GM21717 (cell line): ENCODE measurements at regions not wholly inside any gene's neighbourhood (a gene's known extent, or its start where the extent isn't known, plus 50 kb on each side); places are given as distances from the start of the nearest gene placed in this dataset.
"Not testable (repeated sequence)": the region's sequence is repeated elsewhere in the genome, so short reads cannot be mapped to it uniquely, and the experiment has no call there.

Experiments used
- ATAC-seq: cut with Tn5 transposase; IDR thresholded peaks from one replicate; pipeline ENCODE4 v1.9.1; 2021; ENCODE audit warnings: mild to moderate bottlenecking, moderate library complexity; ENCODE audit not compliant: unreplicated experiment

DNA sequence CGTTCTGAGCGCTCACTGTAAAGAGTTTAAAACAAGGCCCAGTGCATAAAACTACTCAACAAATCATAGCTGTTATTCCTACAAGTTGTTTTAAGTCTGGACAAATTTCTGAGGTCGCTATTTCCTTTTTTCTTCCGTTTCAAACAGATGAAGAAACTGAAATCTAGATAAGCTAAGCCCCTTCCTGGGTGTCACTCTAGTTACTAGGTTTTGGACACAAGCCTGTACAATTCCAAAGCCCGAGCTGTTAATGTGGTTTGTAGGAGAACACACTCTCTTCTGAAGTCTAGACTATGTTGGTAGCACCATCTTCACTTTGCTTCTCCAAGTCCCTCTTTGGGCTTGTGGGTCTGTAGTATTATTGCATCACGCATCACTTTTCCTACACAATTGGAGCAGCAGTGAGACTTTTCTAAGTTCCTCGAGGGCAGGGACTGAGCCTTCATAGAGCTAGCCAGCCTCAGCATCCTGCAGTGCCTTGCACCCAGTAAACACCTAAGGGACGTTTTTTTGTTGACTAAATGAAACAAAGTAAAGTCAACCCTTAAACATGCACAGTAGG lies 142.6 kb upstream of the PROK2 start:
- no peak for ATAC-seq

DNA sequence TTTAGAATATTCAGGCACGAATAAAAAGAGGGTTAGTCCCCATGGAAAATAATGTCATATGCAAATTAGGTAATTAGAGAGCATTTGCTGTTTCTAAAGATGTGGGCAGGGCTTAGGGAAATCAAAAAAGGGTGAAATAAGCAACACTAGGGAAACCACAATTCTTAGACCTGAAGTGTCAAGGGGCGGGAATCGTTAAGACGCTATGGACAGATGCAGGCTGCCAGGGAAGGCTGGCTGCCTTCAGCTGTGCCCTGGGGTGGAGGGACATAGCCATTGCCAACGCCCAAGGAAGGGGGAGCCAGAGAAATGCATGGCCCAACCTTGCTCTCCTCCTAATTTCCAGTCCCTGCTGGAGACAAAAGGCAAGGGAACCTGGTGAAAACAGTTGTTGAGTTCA lies 141.7 kb upstream of the PROK2 start:
- ATAC-seq: no peak

- ATAC-seq: no peak
Observed at GRCh38 chr3:71926262-71926600, 141.3 kb upstream of the PROK2 start.

- not testable (repeated sequence) for ATAC-seq
Observed at GRCh38 chr3:71925511-71926261, 140.7 kb upstream of the PROK2 start.

DNA sequence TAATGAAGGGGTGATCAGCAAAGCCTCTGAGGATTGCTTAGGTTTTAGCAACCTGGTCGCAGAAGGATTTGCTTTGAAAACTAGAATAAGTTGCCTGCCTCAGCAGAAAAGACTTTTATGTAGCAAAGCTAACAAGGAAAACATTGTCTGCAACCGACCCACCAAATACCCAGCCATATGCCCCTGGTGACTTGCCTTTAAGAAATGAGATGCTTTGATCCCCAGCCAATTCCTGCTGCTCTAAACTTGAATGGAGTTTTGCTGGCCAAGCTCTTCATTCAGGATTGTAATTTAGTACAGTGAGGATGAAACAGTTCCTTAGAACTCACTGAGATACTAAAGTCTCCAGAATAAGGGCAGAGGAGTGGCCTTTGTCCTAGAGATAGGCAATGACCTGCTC lies 139.8 kb upstream of the PROK2 start:
- ATAC-seq: no peak

- ATAC-seq: no peak
Observed at GRCh38 chr3:71921036-71921435, 136.1 kb upstream of the PROK2 start.

GRCh38 chr3:71919572-71919971 lies 134.6 kb upstream of the PROK2 start:
- no peak for ATAC-seq

GRCh38 chr3:71917545-71917944 lies 132.6 kb upstream of the PROK2 start:
- ATAC-seq: no peak

- ATAC-seq: no peak
Observed at GRCh38 chr3:71916747-71917369, 131.9 kb upstream of the PROK2 start.

- no peak for ATAC-seq
Observed at GRCh38 chr3:71912839-71913495, 128.0 kb upstream of the PROK2 start.

- no peak for ATAC-seq
Observed at GRCh38 chr3:71910108-71910507, 125.2 kb upstream of the PROK2 start.

DNA sequence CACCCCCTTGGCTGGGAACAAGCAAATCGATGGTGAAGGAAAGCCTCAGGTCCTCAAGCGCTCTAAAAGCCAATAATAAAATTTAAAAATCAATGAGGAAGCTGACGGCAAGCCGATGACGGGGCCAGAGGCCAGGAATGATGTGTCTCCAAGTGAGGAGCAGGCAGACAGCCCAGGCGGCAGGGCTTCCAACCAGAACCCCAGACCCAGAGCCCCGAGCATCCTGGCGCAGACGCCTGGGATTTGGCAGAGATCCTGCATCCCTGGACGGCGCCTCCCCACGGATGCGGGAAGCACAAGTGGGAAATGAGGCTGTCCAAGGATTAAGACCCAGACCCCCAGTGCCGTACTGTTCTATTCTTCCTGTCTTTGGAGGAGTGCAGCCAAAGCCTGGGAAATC lies 123.0 kb upstream of the PROK2 start:
- no peak for ATAC-seq

GRCh38 chr3:71906976-71907375 lies 122.0 kb upstream of the PROK2 start:
- ATAC-seq: no peak

DNA sequence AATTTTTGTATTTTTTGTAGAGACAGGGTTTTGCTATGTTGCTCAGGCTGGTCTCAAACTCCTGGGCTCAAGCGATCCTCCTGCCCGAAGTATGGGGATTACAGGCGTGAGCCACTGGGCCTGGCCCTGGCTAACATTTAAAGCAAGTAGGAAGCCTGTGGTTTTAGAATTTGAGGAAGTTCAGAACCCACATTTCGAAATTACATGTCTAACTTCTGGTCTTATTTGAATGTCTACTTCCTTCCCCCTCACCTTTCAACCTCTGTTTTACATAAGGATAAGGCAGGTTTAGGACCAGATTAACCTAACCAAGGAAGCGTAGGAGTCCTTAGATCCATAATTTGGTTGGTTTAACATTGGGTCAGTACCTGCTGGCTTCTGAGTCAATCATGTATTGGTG lies 120.5 kb upstream of the PROK2 start:
- ATAC-seq: peak; percentile 86

- no peak for ATAC-seq
Observed at GRCh38 chr3:71903936-71904335, 119.0 kb upstream of the PROK2 start.

- no peak for ATAC-seq
Observed at GRCh38 chr3:71903112-71903495, 118.2 kb upstream of the PROK2 start.

- no peak for ATAC-seq
Observed at GRCh38 chr3:71902258-71903111, 117.5 kb upstream of the PROK2 start.

DNA sequence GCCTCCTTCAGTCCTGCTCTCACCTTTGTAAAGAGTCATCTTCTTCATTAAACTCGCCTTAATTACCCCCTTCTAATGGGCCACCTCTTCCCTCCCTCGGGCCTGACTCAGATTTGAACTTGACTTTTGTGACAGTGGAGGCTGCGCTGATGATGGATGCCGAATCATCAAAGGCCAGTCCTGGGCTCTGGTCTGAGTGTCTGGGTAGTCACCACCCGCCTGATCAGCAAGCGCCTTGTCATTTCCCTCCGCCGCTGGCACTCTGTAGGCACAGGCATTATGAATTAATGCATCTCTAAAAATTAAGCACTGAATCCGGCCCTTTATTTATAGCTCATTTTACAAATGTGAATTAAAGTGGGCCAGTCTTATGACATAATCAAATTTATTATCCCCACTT lies 116.7 kb upstream of the PROK2 start:
- no peak for ATAC-seq

- no peak for ATAC-seq
Observed at GRCh38 chr3:71900057-71900456, 115.1 kb upstream of the PROK2 start.

GRCh38 chr3:71896751-71897150 lies 111.8 kb upstream of the PROK2 start:
- ATAC-seq: no peak
